GM19372 (cell line): ENCODE measurements at regions not wholly inside any gene's neighbourhood (a gene's known extent, or its start where the extent isn't known, plus 50 kb on each side); places are given as distances from the start of the nearest gene placed in this dataset.
"Not testable (repeated sequence)": the region's sequence is repeated elsewhere in the genome, so short reads cannot be mapped to it uniquely, and the experiment has no call there.

Source experiments
- ATAC-seq: cut with Tn5 transposase; IDR thresholded peaks from one replicate; pipeline ENCODE4 v1.9.1; 2021; ENCODE audit warnings: mild to moderate bottlenecking, low read depth, moderate library complexity; ENCODE audit not compliant: unreplicated experiment

DNA sequence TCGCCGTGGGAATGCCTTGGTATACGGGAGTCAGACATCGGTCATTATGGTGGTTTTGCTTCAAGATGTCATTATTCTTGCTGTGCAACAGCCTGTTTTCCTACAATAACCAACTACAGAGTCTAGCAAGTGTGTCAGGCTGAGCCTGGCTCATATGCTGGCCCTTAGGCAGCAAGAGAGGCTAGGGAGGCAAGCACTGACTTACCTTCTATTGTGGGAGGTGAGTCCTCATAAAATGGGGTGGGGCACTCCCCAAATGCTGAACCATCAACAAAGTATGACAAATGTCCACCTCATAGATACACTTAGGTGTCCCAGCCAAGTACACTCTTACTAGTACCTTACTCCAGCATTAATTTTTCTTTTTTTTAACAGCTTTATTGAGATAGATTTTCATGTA, 77.0 kb upstream of the ATL2 start:
- no peak for ATAC-seq

DNA sequence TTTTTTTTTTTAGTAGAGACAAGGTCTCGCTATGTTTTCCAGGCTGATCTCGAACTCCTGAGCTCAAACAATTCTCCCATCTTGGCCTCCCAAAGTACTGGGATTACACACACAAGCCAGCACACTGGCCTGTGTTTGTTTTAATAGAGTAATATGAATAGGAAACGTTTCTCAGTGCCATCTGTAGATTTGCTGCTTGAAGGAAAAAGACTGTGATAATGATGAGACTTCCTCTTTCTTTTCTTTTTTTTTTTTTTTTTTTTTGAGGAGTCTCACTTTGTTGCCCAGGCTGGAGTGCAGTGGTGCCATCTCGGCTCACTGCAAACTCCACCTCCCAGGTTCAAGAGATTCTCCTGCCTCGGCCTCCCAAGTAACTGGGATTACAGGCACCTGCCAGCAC, 74.7 kb upstream of the ATL2 start:
- not testable (repeated sequence) for ATAC-seq

DNA sequence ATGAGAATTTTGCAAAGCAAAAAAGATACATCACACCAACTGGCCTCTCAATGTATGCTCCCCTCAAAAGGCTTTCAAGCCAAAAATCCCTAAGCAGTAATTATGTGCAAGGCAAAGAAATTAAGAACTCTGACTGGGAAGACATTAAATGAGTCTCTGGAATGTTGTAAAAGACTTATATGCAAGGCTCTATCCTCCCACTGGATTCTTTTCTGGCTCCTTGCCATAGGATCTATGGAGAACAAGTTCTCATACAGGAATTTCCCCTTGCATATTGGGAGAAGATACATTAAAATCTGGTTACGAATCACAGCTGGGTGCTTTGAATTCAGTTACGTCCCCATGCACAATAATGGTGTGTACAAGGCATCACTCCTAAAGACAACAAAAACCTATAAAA, 73.4 kb upstream of the ATL2 start:
- no peak for ATAC-seq

DNA sequence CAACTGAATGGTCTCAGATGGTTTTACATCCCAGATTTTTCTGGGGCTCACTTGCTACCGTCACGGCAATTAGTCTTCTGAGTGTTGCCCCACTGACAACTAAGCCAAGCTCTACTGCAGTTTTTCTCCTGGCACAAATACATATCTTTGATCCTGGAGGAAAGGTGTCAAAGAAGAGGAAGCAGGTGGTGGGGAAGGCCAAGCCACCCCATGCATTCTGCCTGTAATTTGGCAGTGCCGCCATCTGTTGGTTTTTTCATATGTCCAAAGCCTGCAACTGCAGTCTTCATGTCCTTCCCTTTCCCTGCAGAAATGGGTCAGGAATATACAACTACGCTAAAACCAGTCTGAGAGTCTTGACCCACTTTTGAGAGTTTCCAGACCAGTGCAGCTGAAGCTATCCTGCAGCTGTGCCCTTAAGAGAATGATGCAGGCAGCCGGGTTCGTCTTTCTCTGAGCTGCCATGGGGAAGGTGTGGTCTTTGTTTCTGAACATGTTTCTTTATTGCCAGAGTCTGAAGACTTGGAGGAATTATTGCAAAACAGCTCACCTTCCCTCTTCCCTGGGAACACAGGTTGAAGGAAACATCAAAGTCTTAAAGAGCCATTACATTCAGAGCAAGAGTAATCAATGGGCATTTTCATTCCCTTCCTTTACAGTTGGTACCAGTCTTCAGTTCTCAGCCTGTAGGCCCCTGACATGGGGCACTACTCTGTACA, 71.8 kb upstream of the ATL2 start:
- no peak for ATAC-seq

DNA sequence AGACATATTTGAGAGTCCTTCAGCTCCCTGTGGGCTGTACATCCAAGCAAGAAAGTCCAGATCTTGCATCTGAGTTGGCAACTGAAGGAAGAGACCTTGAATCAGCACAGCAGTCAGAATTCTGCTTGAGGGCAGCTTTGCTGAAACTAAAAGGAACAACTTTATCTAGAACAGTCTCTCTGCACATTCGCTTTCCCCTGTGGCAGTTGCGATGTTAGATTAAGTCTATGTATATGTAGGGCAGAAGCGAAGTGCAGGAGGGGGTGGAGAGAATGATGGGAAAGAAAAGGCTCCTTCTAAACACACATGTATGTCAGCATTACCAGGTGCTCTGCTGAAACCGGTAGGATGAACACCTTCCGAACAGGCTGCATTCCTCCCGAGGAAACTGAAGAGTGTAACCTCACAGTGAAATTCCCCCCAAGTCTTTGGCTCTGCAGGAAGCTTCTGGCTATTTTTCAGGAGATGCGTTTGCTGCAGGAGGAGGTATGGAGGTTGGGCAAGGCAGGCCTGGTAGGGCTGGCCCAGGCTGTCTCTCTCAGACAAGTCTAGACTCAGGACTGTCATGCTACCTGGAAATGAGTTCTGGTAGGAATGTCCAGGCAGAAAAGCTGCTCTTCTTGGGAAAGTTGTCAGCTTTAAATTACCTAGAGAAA, 70.0 kb upstream of the ATL2 start:
- ATAC-seq, result no peak

DNA sequence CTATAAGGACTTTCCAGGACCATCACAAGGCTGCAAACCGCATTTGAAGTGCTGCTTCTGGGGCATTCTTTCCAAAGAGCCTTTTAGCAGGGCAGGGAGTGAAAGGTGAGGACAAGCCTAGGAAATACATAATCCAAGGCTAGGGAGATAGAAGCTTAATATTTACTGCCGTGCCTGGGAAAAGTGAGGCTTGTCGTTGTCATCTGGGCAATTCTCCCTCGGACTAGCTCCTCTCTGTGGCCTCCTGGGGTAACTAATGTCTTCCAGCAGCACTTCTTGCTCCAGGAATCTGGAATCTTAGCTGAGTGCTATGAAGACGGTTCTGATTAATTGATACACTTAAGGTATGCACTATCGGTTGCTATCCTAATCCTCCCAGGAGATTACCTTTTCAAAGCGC, 69.3 kb upstream of the ATL2 start:
- ATAC-seq, result no peak

DNA sequence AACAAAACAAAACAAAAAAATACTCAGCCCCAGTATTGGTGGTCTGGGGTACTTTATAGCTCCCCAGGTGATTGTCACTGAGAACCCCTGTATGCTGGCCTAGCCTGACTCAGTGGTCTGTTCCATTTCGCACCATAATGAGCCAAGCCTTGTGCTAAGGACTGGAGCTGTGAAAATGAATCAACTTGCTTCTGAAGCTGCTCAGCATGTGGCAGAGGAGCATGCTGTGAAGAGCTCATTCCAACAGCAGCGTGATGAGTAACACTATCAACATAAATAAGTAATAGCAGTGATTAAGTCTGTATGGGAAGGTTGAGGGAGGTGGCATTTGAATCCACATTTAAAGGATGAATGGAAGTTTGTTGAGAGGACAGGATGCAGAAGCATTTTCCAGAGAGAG, 67.2 kb upstream of the ATL2 start:
- ATAC-seq, result no peak

DNA sequence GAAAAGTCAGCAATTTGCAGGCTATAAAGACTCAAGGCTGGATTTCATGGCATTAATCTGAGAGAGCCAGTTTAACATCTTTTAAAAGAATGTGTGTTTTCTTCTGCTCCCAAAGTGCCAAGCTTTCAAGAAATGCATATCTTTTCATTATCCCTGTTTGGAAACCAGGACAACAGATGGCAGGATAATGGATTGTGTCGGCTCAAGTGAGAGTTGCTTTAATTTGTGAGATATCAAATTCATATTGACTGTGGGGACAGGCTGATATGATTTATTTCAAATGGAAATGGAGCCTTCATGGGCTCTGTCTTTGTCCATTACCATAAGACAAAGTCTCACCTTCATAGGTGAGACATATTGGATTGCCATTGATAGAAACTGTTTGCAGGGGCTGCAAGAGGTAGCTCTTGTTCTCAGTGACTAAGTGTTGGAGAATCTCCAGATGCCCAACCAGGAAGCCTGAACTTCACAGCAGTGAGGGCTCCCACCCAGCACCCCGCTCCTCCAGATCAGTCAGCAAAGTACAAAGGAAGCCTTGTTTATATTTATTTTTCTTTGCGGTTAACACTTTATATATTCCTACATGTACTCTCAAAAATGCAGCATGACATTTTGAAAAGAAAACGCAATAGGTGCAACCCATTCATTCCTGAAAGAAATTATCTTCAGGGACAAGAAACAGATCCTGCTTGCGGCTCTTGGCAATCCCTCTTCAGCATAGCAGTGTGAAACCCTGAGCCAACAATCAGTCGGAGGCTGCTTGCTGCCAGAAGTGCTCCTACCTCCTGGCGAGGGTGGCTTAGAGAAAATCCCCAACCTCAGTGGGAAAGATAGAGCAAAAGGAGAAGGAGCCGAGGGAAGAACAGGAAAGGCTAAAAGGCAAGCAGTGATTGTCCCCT, 65.8 kb upstream of the ATL2 start:
- ATAC-seq, result no peak

DNA sequence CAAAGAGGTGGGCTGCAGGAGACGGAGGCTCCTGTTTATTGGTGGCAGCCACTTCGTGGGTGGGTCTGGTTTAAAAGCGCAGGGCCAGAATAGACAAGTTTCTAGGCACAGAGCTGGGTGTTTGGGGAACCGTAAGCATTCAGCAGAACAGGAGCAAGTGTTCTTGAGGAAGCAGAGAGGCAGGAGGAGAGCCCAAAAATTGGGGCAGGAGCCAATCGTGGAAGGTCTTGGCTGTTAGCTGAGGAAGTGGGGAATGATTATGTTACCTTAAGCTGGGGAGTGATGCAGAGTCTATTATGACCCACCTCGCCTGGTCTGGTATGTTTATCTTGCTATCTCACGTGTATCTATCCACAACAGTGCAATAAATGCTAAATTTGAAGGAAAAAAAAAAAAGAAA, 64.3 kb upstream of the ATL2 start:
- no peak for ATAC-seq

DNA sequence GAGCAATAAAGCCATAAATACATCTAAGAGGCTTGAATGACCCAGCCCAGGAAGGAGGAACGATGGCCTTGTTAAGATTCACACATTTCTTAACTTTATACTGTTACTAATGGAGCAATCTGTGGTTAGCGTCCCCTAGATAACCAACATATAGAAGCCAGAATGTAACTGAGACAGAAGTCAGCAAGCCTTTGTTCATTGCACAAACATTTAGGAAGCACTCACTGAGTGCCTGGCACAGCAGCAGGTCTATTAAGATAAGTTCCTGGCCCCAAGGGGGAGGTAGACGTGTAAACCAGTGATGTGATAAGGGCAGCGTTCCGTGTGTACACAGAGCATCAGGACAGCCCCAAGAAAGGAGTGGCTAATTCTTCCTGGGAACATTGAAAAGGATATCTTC, 63.6 kb upstream of the ATL2 start:
- no peak for ATAC-seq

DNA sequence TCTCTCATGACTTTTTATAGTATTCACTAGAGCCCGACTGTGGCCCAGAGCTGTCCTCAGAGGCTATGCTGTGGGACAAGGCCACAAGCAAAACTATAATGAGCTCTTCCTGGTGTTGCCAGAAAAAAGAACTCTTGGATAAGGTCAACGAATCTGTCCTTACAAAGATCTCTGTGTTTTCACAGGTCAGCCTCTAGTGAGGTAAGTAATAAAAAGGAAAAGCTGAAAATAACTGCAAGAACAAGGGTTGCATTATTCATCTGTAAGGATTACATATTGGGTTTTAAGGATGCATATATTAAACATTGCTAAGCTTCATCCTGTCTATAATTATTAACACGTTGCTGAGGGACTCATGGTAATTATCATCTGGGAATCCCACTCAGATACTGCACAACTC, 62.8 kb upstream of the ATL2 start:
- no peak for ATAC-seq

DNA sequence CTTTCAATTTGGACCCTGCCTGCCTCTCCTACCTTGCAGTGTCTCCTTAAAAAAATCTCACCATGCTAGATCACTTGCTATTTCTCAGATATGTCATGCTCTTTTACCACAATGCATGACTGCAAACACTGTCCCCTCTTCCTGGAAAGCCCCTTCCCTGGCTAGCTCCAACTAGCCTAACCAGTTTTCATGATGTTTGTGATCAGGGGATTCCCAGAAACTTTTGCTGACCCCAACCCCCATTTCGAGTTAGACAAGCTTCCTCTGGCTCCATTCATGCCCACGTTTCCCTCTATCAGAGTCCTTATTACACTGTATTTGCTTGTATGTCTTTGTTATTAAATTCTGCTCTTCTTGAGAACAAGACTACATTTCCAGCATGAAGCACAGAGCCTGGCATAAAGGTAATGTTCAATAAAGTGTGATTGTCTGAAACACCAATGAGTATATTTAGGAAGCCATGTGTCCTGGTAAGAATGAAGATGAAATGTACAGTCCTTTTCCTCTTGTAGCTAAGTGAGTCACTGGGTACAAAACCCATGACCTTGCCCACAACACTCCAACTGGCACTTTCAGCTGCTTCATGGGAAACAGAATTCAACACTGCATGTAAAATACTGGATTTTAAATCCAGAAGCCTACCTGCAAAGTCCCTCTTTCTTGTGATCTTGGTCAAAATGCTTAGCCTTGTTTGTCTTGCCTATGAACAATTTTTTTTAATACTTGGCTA, 62.0 kb upstream of the ATL2 start:
- peak; percentile 63 for ATAC-seq

DNA sequence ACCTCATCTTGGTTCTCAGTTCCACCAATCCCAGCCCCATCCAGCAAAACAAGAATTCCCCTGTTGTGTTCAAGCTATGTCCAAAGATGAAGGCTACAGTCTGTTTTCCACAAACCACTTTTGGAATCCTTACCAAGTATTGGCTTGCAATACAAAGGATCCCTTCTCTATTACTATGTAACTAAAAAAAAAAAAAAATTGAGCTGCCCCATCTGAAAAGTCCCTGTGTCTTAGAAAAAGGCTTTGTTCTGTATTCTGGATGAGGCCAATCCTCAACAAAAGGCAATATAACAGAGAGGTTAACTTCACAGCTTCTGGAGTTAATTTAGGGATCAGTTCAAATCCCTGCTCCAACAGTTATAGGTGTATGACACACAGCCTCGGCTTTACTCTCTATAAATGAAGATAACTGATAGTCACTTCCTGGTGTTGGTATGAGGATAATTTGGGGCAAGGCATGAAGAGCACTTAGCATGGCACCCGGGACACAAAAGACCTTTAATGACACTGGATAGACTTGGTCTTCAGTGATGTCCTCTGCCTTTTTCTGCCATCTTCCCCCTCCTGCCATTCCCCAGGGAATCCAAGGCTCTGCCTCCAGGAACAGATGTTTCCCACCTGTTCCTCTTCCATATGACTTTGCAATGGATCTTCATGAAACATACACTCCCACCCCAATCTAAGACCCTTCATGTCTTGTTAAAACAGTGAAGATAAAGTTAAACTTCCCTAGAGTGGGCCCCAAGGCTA, 61.2 kb upstream of the ATL2 start:
- ATAC-seq, result no peak

DNA sequence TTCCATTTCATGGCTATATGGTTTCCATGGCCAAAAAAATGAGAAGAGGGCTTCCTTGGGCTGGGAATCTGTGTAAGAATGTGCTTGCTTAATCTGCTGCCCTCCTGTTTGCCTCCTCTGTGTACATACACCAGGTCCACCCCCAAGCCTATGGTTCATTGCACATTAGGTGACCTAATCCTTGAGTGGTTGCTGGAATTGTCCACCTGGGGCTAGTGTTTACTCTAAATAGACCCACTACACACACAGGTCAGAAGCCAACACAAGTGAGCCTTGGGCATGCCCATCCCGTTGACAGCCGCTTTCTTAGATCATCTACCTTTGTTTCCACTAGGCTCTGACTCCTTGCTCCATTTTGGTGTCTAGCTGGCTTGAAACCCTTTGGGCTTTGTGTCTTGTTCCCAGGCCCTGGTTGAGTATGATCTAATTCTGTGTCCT, 59.2 kb upstream of the ATL2 start:
- ATAC-seq, result no peak

DNA sequence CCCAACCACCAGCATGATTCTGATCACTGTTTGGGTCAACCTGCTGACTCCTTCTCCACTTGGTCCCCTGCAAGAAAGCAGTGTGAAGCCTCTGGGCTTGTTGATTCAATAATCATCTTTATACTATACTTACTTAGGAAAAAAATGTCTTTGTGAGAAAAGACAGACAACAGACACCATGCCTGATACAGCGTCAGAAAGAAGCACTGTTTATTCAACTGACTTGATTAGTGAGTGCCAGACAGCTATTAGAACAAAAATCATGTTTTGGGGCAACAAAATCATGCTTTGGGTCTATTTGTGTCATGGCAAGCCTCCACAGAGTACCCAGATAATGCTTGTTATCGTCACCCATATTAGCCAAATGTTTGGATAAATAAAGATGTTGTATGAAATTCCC, 58.7 kb upstream of the ATL2 start:
- no peak for ATAC-seq

DNA sequence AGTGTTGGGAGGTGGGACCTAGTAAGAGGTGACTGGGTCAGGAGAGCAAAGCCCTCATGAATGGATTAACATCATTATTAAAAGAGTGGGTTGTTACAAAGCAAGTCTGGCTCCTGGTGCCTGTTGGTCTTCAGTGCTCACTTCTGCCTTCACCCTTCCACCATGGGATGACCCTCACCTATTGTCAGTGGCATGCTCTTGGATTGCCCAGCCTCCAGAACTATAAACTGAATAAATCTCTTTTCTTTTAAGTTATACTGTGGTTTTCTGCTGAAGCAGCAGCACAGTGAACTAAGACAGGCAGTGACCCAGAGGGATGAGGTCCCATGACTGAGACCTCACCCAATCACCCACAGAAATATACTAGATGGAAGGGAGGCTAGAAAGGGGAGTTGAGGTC, 57.5 kb upstream of the ATL2 start:
- ATAC-seq, result no peak

DNA sequence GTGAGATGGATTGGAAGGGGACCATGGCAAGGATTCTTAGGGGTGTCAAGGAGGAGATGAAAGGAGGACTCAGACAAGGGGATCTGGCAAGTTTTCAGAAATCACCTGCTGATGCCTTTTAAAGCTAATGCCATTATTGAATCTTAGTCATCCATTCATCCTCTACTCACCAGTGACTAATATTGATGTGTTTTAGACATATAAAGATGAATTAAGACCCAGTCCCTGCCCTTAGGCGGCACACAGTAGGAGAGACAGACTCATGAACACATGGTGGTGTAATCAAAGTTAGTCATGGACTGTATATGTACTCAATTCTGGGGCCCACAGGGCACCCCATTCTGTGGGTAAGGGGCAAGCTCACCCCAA, 56.5 kb upstream of the ATL2 start:
- ATAC-seq, result no peak

DNA sequence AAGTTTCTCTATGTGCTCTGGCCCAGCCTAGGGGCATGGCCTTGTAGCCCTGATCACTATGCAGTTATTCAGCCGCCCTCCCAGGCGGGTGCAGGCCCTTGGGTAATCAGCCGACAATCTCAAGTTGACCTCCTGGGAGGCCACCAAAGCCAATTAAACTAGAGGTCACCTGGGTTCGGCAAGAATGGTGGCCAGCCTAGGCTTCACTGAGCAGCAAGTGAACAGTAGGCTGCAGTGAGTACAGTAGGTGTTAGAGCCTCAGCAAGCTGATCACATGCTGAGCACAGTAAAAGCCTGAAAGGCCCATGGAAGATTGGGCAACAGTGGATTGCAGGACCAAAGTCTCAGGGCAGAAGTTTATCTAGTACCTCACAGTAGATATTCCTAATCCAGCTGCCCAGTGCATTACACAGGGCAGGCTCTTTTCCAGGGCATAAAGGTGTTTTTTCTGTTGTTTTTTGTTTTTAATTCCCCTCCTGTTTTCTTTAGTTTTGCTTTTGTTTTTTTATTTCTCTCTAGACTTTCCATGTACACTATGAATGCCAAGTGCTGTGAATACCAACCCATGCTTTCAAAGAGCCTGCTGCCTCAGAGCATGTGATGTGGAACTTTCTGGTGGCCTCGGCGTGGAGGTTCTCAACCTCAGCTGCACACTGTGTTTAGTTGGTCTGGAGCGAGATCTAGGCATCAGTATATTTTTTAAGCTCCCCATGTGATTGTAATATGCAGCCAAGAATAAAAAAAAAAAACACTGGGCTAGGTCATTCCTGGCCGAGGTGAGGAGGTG, 55.9 kb upstream of the ATL2 start:
- ATAC-seq, result no peak

DNA sequence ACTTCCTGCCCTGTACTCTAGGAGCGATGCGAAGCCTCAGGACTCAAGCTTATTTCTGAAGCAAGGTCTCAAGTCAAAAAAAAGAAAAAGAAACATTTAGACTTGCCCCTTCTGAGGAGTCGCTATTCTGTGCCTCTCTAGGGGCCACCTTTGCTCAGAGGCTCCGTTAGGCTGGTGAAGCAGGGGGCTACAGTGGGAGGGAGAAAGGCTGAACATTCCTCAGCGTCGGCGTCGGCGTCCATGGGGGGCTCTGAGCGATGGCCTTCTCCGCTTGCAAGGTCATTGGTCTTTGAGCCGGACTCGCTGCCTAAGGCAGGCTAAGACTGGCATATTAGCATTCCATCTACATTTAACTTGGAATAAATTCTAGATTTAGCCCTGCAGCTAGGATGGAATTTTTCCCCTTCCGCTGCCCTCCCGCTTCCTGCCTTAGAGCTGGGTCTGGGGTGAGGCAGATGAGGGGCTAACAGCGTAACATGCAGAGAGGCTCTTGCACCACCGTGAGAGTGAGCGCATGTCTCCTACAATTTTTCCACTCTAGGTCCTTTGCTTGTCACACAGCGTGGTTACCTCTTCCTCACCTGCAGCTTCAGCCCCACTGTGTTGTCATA, 53.6 kb upstream of the ATL2 start:
- ATAC-seq, result no peak
